PC-9 (cell line): ENCODE measurements at regions not wholly inside any gene's neighbourhood (a gene's known extent, or its start where the extent isn't known, plus 50 kb on each side); places are given as distances from the start of the nearest gene placed in this dataset.

Experiments used
- EZH2 ChIP-seq: fragments of 200-600 bp; sonication (generic); IDR thresholded peaks from 2 replicates; pipeline ENCODE4 v1.8.0; 2017; ENCODE audit warnings: antibody characterized with exemption, low read depth
- TF ChIP-seq, protein P1 (sequence below): fragments of 200-600 bp; sonication (generic); conservative IDR thresholded peaks from 2 replicates; pipeline ENCODE4 v1.6.1; 2017; ENCODE audit warnings: mixed run types, antibody characterized with exemption, mild to moderate bottlenecking, moderate library complexity

DNA sequence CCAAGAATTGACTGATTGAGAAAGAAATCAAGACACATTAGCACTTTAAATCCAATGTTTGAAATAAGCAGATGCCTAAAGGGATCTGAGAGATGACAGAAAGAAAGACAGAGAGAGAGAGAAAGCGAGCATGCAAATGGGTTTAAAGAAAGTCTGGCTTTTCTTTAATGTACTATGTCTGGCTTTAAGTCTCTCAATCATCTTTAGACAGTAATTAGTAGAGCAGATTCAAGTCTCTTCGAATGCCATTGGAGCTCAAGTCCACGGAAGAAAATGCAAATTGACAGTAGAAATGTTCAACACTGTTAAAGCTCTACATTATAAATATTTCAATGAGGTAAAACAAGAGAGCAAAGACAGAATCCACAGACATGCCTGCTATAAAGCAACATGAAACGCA lies 1480.2 kb upstream of the CDH8 start:
- TF ChIP-seq, protein P1, sequence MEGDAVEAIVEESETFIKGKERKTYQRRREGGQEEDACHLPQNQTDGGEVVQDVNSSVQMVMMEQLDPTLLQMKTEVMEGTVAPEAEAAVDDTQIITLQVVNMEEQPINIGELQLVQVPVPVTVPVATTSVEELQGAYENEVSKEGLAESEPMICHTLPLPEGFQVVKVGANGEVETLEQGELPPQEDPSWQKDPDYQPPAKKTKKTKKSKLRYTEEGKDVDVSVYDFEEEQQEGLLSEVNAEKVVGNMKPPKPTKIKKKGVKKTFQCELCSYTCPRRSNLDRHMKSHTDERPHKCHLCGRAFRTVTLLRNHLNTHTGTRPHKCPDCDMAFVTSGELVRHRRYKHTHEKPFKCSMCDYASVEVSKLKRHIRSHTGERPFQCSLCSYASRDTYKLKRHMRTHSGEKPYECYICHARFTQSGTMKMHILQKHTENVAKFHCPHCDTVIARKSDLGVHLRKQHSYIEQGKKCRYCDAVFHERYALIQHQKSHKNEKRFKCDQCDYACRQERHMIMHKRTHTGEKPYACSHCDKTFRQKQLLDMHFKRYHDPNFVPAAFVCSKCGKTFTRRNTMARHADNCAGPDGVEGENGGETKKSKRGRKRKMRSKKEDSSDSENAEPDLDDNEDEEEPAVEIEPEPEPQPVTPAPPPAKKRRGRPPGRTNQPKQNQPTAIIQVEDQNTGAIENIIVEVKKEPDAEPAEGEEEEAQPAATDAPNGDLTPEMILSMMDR = no peak
- TF ChIP-seq EZH2 = no peak
